ENCODE measurements at regions not wholly inside any gene's neighbourhood (a gene's known extent, or its start where the extent isn't known, plus 50 kb on each side); places are given as distances from the start of the nearest gene placed in this dataset.

DNA sequence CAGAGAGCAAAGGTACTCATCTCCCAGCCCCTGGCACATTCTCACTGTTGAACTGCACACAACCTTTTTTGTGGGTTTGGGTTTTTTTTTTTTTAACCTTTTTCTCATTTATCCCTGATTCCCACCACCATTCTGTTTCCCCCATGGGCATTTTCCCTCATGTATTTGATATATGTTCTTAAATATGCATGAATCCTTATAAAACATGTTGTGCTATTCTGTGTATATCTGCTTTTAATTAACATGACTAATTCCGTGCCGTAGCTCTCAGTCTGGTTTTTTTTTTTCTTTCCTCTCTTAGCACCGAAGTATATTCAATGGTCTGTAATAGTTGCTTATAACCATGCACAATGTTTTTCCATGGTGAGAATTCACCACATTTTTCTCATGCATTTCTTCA lies 204.5 kb downstream of the RGS3 start:
- no peaks in the 10 kb centered on the region for H3K9me3 ChIP-seq
- no peak for DNase-seq
- no peak overlapping the region for H3K27ac ChIP-seq
- H3K4me3 ChIP-seq, result no peak overlapping the region
- no peaks in the 10 kb centered on the region for H3K27me3 ChIP-seq
- no peaks in the 10 kb centered on the region for H3K4me1 ChIP-seq
- H3K36me3 ChIP-seq, result no peaks in the 10 kb centered on the region
- TF ChIP-seq POLR2A (IDR thresholded peaks at IDR 0.05), result no peak
- TF ChIP-seq, protein P1, sequence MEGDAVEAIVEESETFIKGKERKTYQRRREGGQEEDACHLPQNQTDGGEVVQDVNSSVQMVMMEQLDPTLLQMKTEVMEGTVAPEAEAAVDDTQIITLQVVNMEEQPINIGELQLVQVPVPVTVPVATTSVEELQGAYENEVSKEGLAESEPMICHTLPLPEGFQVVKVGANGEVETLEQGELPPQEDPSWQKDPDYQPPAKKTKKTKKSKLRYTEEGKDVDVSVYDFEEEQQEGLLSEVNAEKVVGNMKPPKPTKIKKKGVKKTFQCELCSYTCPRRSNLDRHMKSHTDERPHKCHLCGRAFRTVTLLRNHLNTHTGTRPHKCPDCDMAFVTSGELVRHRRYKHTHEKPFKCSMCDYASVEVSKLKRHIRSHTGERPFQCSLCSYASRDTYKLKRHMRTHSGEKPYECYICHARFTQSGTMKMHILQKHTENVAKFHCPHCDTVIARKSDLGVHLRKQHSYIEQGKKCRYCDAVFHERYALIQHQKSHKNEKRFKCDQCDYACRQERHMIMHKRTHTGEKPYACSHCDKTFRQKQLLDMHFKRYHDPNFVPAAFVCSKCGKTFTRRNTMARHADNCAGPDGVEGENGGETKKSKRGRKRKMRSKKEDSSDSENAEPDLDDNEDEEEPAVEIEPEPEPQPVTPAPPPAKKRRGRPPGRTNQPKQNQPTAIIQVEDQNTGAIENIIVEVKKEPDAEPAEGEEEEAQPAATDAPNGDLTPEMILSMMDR (IDR thresholded peaks at IDR 0.05), result no peak

DNA sequence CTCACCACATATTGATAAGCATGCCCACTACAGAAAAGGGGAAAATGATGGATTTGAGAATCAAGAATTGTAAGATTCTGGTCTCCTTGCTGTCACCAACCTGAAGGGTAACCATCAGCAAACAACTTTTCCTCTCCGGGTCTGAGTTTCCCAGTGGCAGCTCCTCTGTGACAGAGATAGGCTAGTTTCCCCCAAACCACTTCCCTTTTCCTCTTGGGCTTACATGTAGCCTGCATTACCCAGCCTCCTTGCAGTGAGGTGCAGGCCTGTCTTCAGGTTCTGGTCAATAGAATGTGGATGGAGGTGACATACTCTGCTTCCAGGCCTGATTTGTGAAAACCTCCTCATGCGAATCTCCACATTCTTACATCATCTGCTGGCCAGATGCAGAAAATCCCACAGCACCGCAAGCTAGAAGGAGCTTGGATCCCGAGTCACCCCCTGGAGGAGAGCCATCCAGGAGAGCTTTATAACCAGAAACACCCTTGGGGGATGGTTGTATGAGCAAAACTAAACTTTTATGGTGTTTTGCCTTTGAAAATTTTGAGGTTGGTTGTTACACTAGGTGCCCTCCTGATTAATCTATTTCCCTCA lies 206.1 kb downstream of the RGS3 start:
- no peaks in the 10 kb centered on the region for H3K9me3 ChIP-seq
- H3K36me3 ChIP-seq, result no peaks in the 10 kb centered on the region
- no peak overlapping the region for H3K4me3 ChIP-seq
- H3K27ac ChIP-seq, result no peak overlapping the region
- no peaks in the 10 kb centered on the region for H3K4me1 ChIP-seq
- TF ChIP-seq POLR2A (IDR thresholded peaks at IDR 0.05), result no peak
- TF ChIP-seq, protein P1 (IDR thresholded peaks at IDR 0.05), result no peak
- H3K27me3 ChIP-seq, result no peaks in the 10 kb centered on the region
- DNase-seq, result no peak

DNA sequence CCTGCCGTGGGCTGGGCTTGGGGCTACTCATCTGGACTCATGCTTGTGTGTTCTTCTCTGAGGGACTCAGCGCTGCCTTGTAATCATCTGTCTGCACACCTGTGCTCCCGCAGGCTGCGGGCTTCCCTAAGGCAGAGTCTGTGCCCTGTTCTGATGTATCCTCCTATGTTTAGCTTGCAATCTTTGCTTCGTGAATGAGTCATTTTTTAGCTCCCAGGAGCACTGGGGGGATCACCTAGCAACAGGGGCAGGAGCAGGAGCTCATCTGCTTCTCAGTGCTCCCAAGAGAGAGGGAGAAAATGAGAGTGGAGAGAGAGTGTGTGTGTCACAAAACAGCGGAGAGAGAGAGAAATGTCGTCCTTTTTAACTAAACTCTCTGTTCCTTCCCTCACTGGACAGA lies 202.4 kb upstream of the ZNF618 start:
- H3K9me3 ChIP-seq, result no peaks in the 10 kb centered on the region
- no peaks in the 10 kb centered on the region for H3K27me3 ChIP-seq
- H3K27ac ChIP-seq, result no peak overlapping the region
- TF ChIP-seq, protein P1 (IDR thresholded peaks at IDR 0.05), result no peak
- TF ChIP-seq POLR2A (IDR thresholded peaks at IDR 0.05), result no peak
- H3K4me3 ChIP-seq, result no peak overlapping the region
- H3K4me1 ChIP-seq, result no peaks in the 10 kb centered on the region
- no peaks in the 10 kb centered on the region for H3K36me3 ChIP-seq
- no peak for DNase-seq

DNA sequence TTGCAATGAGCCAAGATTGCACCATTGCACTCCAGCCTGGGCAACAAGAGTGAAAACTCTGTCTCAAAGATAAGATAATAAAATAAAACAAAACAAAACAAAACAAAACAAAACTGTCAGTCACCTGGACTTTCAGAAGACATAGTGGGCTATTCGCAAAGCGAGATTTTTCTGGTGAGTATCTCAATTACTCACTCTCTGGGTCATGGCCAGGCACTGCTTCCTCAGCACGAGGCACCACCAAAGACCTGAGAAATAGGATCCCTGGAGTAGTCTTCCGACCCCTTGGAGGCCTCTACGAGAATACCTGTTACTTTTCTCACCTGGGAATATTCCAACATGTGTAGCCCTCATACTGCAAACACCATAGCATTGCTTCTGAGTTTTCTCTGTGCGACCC lies 201.7 kb upstream of the ZNF618 start:
- Histone ChIP-seq H3K4me1 (no peaks in the 10 kb centered on the region), H3K9me3 (no peaks in the 10 kb centered on the region), H3K36me3 (no peaks in the 10 kb centered on the region), H3K27me3 (no peaks in the 10 kb centered on the region), H3K27ac (no peak overlapping the region), H3K4me3 (no peak overlapping the region)
- no peak for TF ChIP-seq POLR2A (IDR thresholded peaks at IDR 0.05)
- TF ChIP-seq, protein P1 (IDR thresholded peaks at IDR 0.05), result no peak
- no peak for DNase-seq

DNA sequence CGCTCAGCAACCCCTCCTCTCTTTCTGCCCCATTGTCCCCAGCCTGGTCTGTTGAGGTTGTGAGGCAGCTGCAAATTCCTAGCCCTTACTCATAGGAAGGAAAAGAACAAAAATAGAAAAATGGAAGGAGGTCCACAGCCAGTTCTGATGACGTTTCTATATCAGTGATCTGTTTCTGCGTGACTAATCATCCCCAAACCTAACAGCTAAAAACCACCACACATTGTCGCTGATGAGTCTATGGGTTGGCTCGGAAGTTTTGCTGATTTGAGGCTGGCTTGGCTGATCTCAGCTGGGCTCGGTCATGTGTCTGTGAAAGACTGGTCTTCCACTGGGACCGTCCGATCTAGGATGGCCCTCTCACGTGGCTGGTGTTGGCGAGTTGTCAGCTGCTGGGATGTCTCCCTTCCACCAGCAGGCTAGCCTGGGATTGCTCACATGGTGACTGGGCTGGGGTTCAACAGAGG lies 200.6 kb upstream of the ZNF618 start:
- Histone ChIP-seq H3K4me1 (no peaks in the 10 kb centered on the region), H3K9me3 (no peaks in the 10 kb centered on the region), H3K36me3 (no peaks in the 10 kb centered on the region), H3K4me3 (no peak overlapping the region), H3K27ac (no peak overlapping the region), H3K27me3 (no peaks in the 10 kb centered on the region)
- TF ChIP-seq, protein P1 (IDR thresholded peaks at IDR 0.05), result no peak
- TF ChIP-seq POLR2A (IDR thresholded peaks at IDR 0.05), result no peak
- peak in 1 of 3 donors; percentile 60 for DNase-seq

DNA sequence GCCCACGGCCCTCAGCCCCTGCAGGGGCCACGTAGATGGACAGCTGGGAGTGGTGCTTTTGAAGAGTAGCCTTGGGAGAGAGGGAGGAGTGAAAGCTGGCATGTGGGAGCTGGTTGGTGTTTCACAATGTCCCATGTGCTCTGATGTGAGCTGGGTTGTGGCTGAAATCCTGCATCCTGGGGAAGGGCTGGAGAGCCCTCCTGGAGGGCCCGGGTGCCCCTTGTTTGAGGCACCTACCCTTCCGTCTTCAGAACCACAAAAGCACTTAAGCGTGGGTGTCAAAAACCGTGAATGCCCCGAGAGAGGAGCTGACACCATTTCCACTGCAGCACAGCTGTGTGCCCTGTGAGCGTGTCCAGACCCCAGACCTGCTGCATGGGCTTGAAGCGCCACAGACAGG lies 199.1 kb upstream of the ZNF618 start:
- H3K4me3 ChIP-seq, result no peak overlapping the region
- no peaks in the 10 kb centered on the region for H3K4me1 ChIP-seq
- H3K27ac ChIP-seq, result no peak overlapping the region
- TF ChIP-seq, protein P1 (IDR thresholded peaks at IDR 0.05), result no peak
- TF ChIP-seq POLR2A (IDR thresholded peaks at IDR 0.05), result no peak
- no peak for DNase-seq
- no peaks in the 10 kb centered on the region for H3K36me3 ChIP-seq
- H3K27me3 ChIP-seq, result no peaks in the 10 kb centered on the region
- no peaks in the 10 kb centered on the region for H3K9me3 ChIP-seq
